GM18502 (cell line): ENCODE measurements at regions not wholly inside any gene's neighbourhood (a gene's known extent, or its start where the extent isn't known, plus 50 kb on each side); places are given as distances from the start of the nearest gene placed in this dataset.
A peak's percentile ranks its signal among the peaks of the same experiment; 100 is the strongest.

ENCODE experiments used
- ATAC-seq: cut with Tn5 transposase; IDR thresholded peaks from one replicate; pipeline ENCODE4 v1.9.1; 2021; ENCODE audit warnings: mild to moderate bottlenecking; ENCODE audit not compliant: unreplicated experiment, poor library complexity

- no peak for ATAC-seq
These were observed 86.6 kb upstream of the DKK2 start for GRCh38 chr4:107122736-107123135.

GRCh38 chr4:107120661-107121060, 84.5 kb upstream of the DKK2 start:
- ATAC-seq, result no peak

GRCh38 chr4:107117726-107118125, 81.6 kb upstream of the DKK2 start:
- no peak for ATAC-seq

- ATAC-seq, result no peak
These were observed 79.2 kb upstream of the DKK2 start for GRCh38 chr4:107115185-107115847.

GRCh38 chr4:107114059-107114458, 77.9 kb upstream of the DKK2 start:
- ATAC-seq, result no peak

- ATAC-seq, result no peak
These were observed 62.3 kb upstream of the DKK2 start for GRCh38 chr4:107098401-107098800.

- ATAC-seq, result no peak
These were observed 58.9 kb upstream of the DKK2 start for GRCh38 chr4:107094976-107095375.

- peak; percentile 91 for ATAC-seq
These were observed 58.2 kb upstream of the DKK2 start for GRCh38 chr4:107094332-107094731.
